ENCODE measurements at regions not wholly inside any gene's neighbourhood (a gene's known extent, or its start where the extent isn't known, plus 50 kb on each side); places are given as distances from the start of the nearest gene placed in this dataset.

DNA sequence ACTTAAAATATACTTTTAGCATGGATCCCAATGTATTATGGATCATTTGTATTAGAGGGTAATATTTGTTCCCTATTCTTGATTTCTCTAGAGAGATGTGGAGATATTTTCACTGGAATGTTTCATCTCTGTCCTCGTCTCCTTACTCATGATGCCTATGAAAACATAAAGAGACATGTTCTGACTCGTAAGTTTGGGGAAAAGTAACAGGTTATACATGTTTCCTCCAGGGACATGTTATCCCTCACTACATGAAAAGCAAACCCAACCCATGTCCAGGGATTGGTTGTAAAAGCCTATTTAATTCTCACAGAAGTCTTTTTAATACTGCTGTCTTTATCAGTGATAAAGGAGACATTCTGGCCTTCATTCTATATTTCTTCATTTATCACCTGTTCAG, 621.4 kb downstream of the GABRG1 start:
- WGBS = 58% methylated on average over 2 of the region's 2 CpGs
- Histone ChIP-seq H3K9ac (ENCODE audit: low read depth in 1 of 2, low read length in 2 of 2) (no peak overlapping the region), H3K9me3 (ENCODE audit: control insufficient read depth in 4 of 4, low read length in 3 of 4) (no peaks in the 10 kb centered on the region), H3K27ac (ENCODE audit: low read depth in 1 of 2, low read length in 2 of 2) (no peak overlapping the region), H3K36me3 (ENCODE audit: control insufficient read depth in 4 of 4, insufficient read depth in 3 of 4, low read depth in 1 of 4, low read length in 3 of 4) (no peaks in the 10 kb centered on the region), H3K27me3 (ENCODE audit: control insufficient read depth in 4 of 4, insufficient read depth in 4 of 4, low read length in 3 of 4) (no peaks in the 10 kb centered on the region), H3K4me1 (ENCODE audit: control insufficient read depth in 4 of 4, insufficient read depth in 4 of 4, low read length in 3 of 4) (no peaks in the 10 kb centered on the region), H3K4me3 (ENCODE audit: low read depth in 1 of 3, low read length in 3 of 3) (no peak overlapping the region)
- DNase-seq (ENCODE audit: low spot score) = no peak
- TF ChIP-seq, protein P1, sequence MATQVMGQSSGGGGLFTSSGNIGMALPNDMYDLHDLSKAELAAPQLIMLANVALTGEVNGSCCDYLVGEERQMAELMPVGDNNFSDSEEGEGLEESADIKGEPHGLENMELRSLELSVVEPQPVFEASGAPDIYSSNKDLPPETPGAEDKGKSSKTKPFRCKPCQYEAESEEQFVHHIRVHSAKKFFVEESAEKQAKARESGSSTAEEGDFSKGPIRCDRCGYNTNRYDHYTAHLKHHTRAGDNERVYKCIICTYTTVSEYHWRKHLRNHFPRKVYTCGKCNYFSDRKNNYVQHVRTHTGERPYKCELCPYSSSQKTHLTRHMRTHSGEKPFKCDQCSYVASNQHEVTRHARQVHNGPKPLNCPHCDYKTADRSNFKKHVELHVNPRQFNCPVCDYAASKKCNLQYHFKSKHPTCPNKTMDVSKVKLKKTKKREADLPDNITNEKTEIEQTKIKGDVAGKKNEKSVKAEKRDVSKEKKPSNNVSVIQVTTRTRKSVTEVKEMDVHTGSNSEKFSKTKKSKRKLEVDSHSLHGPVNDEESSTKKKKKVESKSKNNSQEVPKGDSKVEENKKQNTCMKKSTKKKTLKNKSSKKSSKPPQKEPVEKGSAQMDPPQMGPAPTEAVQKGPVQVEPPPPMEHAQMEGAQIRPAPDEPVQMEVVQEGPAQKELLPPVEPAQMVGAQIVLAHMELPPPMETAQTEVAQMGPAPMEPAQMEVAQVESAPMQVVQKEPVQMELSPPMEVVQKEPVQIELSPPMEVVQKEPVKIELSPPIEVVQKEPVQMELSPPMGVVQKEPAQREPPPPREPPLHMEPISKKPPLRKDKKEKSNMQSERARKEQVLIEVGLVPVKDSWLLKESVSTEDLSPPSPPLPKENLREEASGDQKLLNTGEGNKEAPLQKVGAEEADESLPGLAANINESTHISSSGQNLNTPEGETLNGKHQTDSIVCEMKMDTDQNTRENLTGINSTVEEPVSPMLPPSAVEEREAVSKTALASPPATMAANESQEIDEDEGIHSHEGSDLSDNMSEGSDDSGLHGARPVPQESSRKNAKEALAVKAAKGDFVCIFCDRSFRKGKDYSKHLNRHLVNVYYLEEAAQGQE (IDR thresholded peaks at IDR 0.05) = no peak
- TF ChIP-seq, protein P2, sequence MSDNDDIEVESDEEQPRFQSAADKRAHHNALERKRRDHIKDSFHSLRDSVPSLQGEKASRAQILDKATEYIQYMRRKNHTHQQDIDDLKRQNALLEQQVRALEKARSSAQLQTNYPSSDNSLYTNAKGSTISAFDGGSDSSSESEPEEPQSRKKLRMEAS (IDR thresholded peaks at IDR 0.05) = no peak

DNA sequence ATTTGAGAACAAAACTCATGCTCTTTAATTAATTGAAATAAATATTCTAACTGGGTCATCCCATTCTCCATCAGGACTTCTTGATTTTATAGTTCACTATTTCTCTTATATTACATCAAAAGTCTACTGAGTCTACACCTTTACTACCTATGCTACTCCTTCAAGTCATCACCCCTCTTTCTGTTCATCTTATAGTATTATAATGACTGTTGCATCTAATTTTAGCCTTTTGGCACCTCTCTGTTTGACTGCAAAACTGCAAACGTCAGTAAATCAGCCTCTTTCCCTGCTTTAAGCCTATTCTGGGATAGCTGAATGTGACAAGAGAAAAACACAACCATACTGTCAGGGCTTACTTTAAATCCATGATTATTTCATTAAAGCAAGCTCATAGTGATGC, 639.1 kb downstream of the GABRG1 start:
- 21% methylated on average over 1 of the region's 1 CpG for WGBS
- H3K27ac ChIP-seq (ENCODE audit: low read depth in 1 of 2, low read length in 2 of 2) = no peak overlapping the region
- no peaks in the 10 kb centered on the region for H3K27me3 ChIP-seq (ENCODE audit: control insufficient read depth in 4 of 4, insufficient read depth in 4 of 4, low read length in 3 of 4)
- no peak for TF ChIP-seq NR2F2 (IDR thresholded peaks at IDR 0.05)
- no peak for TF ChIP-seq SP1 (IDR thresholded peaks at IDR 0.05)
- TF ChIP-seq, protein P2 (IDR thresholded peaks at IDR 0.05) = no peak
- no peak for TF ChIP-seq FOXA2 (IDR thresholded peaks at IDR 0.05)
- no peak for TF ChIP-seq GABPA (IDR thresholded peaks at IDR 0.05 in 1 of 2, conservative IDR thresholded peaks at IDR 0.05 in 1 of 2)
- TF ChIP-seq HNF4G (IDR thresholded peaks at IDR 0.05) = no peak
- no peak for TF ChIP-seq HNF4A (conservative IDR thresholded peaks at IDR 0.05)
- no peak for TF ChIP-seq EGR1 (IDR thresholded peaks at IDR 0.05; ENCODE audit: low read depth in 2 of 2)
- TF ChIP-seq RAD21 (IDR thresholded peaks at IDR 0.05) = no peak
- TF ChIP-seq FOXA1 (IDR thresholded peaks at IDR 0.05) = no peak
- TF ChIP-seq YY1 (IDR thresholded peaks at IDR 0.05) = no peak
- no peak for TF ChIP-seq TAF1 (conservative IDR thresholded peaks at IDR 0.05)
- TF ChIP-seq, protein P1 (IDR thresholded peaks at IDR 0.05) = no peak
- TF ChIP-seq, protein P3, sequence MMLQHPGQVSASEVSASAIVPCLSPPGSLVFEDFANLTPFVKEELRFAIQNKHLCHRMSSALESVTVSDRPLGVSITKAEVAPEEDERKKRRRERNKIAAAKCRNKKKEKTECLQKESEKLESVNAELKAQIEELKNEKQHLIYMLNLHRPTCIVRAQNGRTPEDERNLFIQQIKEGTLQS (IDR thresholded peaks at IDR 0.05) = no peak
- TF ChIP-seq RXRA (IDR thresholded peaks at IDR 0.05) = no peak
- TF ChIP-seq, protein P4, sequence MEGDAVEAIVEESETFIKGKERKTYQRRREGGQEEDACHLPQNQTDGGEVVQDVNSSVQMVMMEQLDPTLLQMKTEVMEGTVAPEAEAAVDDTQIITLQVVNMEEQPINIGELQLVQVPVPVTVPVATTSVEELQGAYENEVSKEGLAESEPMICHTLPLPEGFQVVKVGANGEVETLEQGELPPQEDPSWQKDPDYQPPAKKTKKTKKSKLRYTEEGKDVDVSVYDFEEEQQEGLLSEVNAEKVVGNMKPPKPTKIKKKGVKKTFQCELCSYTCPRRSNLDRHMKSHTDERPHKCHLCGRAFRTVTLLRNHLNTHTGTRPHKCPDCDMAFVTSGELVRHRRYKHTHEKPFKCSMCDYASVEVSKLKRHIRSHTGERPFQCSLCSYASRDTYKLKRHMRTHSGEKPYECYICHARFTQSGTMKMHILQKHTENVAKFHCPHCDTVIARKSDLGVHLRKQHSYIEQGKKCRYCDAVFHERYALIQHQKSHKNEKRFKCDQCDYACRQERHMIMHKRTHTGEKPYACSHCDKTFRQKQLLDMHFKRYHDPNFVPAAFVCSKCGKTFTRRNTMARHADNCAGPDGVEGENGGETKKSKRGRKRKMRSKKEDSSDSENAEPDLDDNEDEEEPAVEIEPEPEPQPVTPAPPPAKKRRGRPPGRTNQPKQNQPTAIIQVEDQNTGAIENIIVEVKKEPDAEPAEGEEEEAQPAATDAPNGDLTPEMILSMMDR (IDR thresholded peaks at IDR 0.05; ENCODE audit: low read depth, low read length, missing input control) = no peak
- no peaks in the 10 kb centered on the region for H3K9me3 ChIP-seq (ENCODE audit: control insufficient read depth in 4 of 4, low read length in 3 of 4)
- no peak for DNase-seq (ENCODE audit: low spot score)
- no peaks in the 10 kb centered on the region for H3K36me3 ChIP-seq (ENCODE audit: control insufficient read depth in 4 of 4, insufficient read depth in 3 of 4, low read depth in 1 of 4, low read length in 3 of 4)
- H3K9ac ChIP-seq (ENCODE audit: low read depth in 1 of 2, low read length in 2 of 2) = no peak overlapping the region
- H3K4me1 ChIP-seq (ENCODE audit: control insufficient read depth in 4 of 4, insufficient read depth in 4 of 4, low read length in 3 of 4) = no peaks in the 10 kb centered on the region
- no peak overlapping the region for H3K4me3 ChIP-seq (ENCODE audit: low read depth in 1 of 3, low read length in 3 of 3)

Data from liver (tissue), 8 donors.